ENCODE measurements at regions not wholly inside any gene's neighbourhood (a gene's known extent, or its start where the extent isn't known, plus 50 kb on each side); places are given as distances from the start of the nearest gene placed in this dataset.

GRCh38 chr10:14380746-14381145 lies 50.0 kb upstream of the FRMD4A start:
- TF ChIP-seq SREBF2 (CRISPR knock-in tag; IDR thresholded peaks at IDR 0.05) (no peak), CTCF (IDR thresholded peaks at IDR 0.05 in 2 of 3, conservative IDR thresholded peaks at IDR 0.05 in 1 of 3; ENCODE audit: insufficient read depth in 2 of 3, low read depth in 1 of 3, low read length in 3 of 3) (no peak), REST (IDR thresholded peaks at IDR 0.05; ENCODE audit: borderline replicate concordance) (no peak), REST (CRISPR knock-in tag; IDR thresholded peaks at IDR 0.05; ENCODE audit: low read depth) (no peak), MAFG (tag; conservative IDR thresholded peaks at IDR 0.05) (no peak), POLR2A (conservative IDR thresholded peaks at IDR 0.05) (no peak), RHOXF2B (CRISPR knock-in tag; conservative IDR thresholded peaks at IDR 0.05) (no peak), FOXJ3 (CRISPR knock-in tag; IDR thresholded peaks at IDR 0.05) (no peak), ELF1 (tag; IDR thresholded peaks at IDR 0.05) (no peak)

Measured in K562 (cell line).